DOHH2 (cell line): ENCODE measurements at regions not wholly inside any gene's neighbourhood (a gene's known extent, or its start where the extent isn't known, plus 50 kb on each side); places are given as distances from the start of the nearest gene placed in this dataset.
"Not testable (repeated sequence)": the region's sequence is repeated elsewhere in the genome, so short reads cannot be mapped to it uniquely, and the experiment has no call there.

ENCODE experiments used
- EZH2phosphoT487 ChIP-seq: fragments of 200-600 bp; sonication (generic); IDR thresholded peaks from 2 replicates; pipeline ENCODE4 v1.6.1; 2017; ENCODE audit warnings: borderline replicate concordance, mild to moderate bottlenecking, antibody characterized with exemption, low read length, moderate library complexity, mixed read lengths
- TF ChIP-seq, protein P1 (sequence below): fragments of 200-600 bp; sonication (generic); IDR thresholded peaks from one replicate; pipeline ENCODE4 v1.5.1; 2014; ENCODE audit warnings: antibody characterized with exemption, mild to moderate bottlenecking, low read depth, low read length; ENCODE audit not compliant: poor library complexity, severe bottlenecking

DNA sequence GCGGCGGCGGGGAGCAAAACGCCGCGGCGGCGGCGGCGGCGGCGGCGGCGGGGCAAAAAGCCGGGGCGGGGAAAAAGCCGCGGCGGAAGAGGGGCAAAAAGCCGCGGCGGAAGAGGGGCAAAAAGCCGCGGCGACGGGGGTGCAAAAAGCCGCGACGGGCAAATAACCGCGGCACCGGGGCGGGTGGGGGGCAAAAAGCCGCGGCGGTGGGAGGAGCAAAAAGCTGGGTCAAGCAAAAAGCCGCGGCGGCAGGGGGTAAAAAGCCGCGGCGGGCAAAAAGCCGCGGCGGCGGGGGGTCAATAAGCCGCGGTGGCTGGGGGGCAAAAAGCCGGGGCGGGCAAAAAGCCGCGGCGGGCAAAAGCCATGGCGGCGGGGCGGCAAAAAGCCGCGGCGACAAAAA, 1633.2 kb downstream of the RPIA start:
- TF ChIP-seq, protein P1, sequence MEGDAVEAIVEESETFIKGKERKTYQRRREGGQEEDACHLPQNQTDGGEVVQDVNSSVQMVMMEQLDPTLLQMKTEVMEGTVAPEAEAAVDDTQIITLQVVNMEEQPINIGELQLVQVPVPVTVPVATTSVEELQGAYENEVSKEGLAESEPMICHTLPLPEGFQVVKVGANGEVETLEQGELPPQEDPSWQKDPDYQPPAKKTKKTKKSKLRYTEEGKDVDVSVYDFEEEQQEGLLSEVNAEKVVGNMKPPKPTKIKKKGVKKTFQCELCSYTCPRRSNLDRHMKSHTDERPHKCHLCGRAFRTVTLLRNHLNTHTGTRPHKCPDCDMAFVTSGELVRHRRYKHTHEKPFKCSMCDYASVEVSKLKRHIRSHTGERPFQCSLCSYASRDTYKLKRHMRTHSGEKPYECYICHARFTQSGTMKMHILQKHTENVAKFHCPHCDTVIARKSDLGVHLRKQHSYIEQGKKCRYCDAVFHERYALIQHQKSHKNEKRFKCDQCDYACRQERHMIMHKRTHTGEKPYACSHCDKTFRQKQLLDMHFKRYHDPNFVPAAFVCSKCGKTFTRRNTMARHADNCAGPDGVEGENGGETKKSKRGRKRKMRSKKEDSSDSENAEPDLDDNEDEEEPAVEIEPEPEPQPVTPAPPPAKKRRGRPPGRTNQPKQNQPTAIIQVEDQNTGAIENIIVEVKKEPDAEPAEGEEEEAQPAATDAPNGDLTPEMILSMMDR = not testable (repeated sequence)
- TF ChIP-seq EZH2phosphoT487 = not testable (repeated sequence)
